DMS153 (cell line): ENCODE measurements at regions not wholly inside any gene's neighbourhood (a gene's known extent, or its start where the extent isn't known, plus 50 kb on each side); places are given as distances from the start of the nearest gene placed in this dataset.
"Not testable (repeated sequence)": the region's sequence is repeated elsewhere in the genome, so short reads cannot be mapped to it uniquely, and the experiment has no call there.

Experiments
- DNase-seq: peaks from one replicate; lab custom pipeline; 2025; lab: John Stamatoyannopoulos, UW

GRCh38 chr3:106998841-106999682 lies 378.2 kb upstream of the CCDC54 start:
- not testable (repeated sequence) for DNase-seq

GRCh38 chr3:107001635-107002034 lies 375.6 kb upstream of the CCDC54 start:
- no peak for DNase-seq

GRCh38 chr3:107005352-107005751 lies 371.9 kb upstream of the CCDC54 start:
- not testable (repeated sequence) for DNase-seq

- no peak for DNase-seq
These were observed 369.0 kb upstream of the CCDC54 start for GRCh38 chr3:107008213-107008612.

GRCh38 chr3:107013641-107014040 lies 363.6 kb upstream of the CCDC54 start:
- DNase-seq: no peak

GRCh38 chr3:107024551-107025026 lies 352.6 kb upstream of the CCDC54 start:
- DNase-seq: no peak

GRCh38 chr3:107025961-107026360 lies 351.3 kb upstream of the CCDC54 start:
- DNase-seq: no peak

GRCh38 chr3:107028086-107028485 lies 349.2 kb upstream of the CCDC54 start:
- DNase-seq: no peak

- DNase-seq: no peak
These were observed 348.6 kb upstream of the CCDC54 start for GRCh38 chr3:107028626-107029025.

GRCh38 chr3:107032111-107032510 lies 345.1 kb upstream of the CCDC54 start:
- DNase-seq: no peak

- DNase-seq: no peak
These were observed 343.1 kb upstream of the CCDC54 start for GRCh38 chr3:107034142-107034541.

- no peak for DNase-seq
These were observed 342.1 kb upstream of the CCDC54 start for GRCh38 chr3:107035176-107035575.

- no peak for DNase-seq
These were observed 332.6 kb upstream of the CCDC54 start for GRCh38 chr3:107044677-107045076.

- DNase-seq: no peak
These were observed 331.4 kb upstream of the CCDC54 start for GRCh38 chr3:107045791-107046190.

- DNase-seq: no peak
These were observed 321.9 kb upstream of the CCDC54 start for GRCh38 chr3:107055181-107055942.

GRCh38 chr3:107061466-107061865 lies 315.8 kb upstream of the CCDC54 start:
- no peak for DNase-seq

- DNase-seq: no peak
These were observed 314.9 kb upstream of the CCDC54 start for GRCh38 chr3:107062310-107062709.

GRCh38 chr3:107062787-107063186 lies 314.5 kb upstream of the CCDC54 start:
- DNase-seq: no peak

- DNase-seq: no peak
These were observed 313.9 kb upstream of the CCDC54 start for GRCh38 chr3:107063351-107063750.

- DNase-seq: peak; percentile 37
These were observed 312.7 kb upstream of the CCDC54 start for GRCh38 chr3:107064405-107065060.

GRCh38 chr3:107065094-107065861 lies 312.0 kb upstream of the CCDC54 start:
- DNase-seq: no peak

- no peak for DNase-seq
These were observed 309.8 kb upstream of the CCDC54 start for GRCh38 chr3:107067421-107067820.
